ENCODE measurements at regions not wholly inside any gene's neighbourhood (a gene's known extent, or its start where the extent isn't known, plus 50 kb on each side); places are given as distances from the start of the nearest gene placed in this dataset.
A peak's percentile ranks its signal among the peaks of the same experiment; 100 is the strongest.

DNA sequence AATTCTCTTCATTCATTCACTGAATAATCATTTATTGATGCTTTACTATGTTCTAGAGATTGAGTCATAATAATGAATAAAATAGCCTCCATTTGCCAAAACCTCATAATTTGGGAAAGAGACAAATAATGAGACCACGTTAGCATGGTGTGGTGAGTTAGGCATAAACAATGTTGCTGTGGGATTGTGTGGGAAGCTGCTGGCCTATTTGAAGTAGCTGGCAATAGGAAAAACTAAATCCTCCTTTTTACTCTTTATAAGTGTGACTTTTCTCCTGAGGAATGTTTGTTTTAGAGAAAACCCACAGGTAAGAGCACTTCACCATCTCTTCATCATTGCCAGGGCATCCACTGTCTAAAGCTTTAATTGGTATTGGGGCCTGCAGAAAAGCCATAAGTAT, 95.3 kb downstream of the AREG start:
- H3K9me3 ChIP-seq (ENCODE audit: control insufficient read depth, low read depth, low read length): no peaks in the 10 kb centered on the region
- H3K9ac ChIP-seq (ENCODE audit: control insufficient read depth, extremely low read depth, insufficient read depth, low read length): no peak overlapping the region
- H3K27ac ChIP-seq (ENCODE audit: control insufficient read depth, insufficient read depth, low read length): no peak overlapping the region
- H3K36me3 ChIP-seq (ENCODE audit: control insufficient read depth in 2 of 2, extremely low read depth in 1 of 2, insufficient read depth in 2 of 2, low read length in 2 of 2): no peaks in the 10 kb centered on the region
- no peaks in the 10 kb centered on the region for H4K20me1 ChIP-seq (ENCODE audit: control insufficient read depth, extremely low read depth, insufficient read depth, low read length)
- no peaks in the 10 kb centered on the region for H3K9me1 ChIP-seq (ENCODE audit: control insufficient read depth, extremely low read depth, insufficient read depth, low read length)
- DNase-seq (ENCODE audit: low read depth, low spot score) (no peak), FAIRE-seq (peak; percentile 29)
- H3K4me3 ChIP-seq (ENCODE audit: control insufficient read depth in 2 of 3, extremely low read depth in 1 of 3, insufficient read depth in 2 of 3, low read depth in 1 of 3, low read length in 3 of 3): no peak overlapping the region
- H3K4me2 ChIP-seq (ENCODE audit: control insufficient read depth, extremely low read depth, insufficient read depth, low read depth, low read length): no peak overlapping the region
- no peaks in the 10 kb centered on the region for H3K79me2 ChIP-seq (ENCODE audit: control insufficient read depth, insufficient read depth, low read length)
- dilution Hi-C loops (cut with MboI; ENCODE audit: extremely low pct_ligation_motif_present, low sequenced_read_pairs): no loop called here
- H2AFZ ChIP-seq (ENCODE audit: control insufficient read depth, low read length): no peak overlapping the region
- peaks cover 34% of the 10 kb centered on the region for H3K4me1 ChIP-seq (ENCODE audit: control insufficient read depth, extremely low read depth, insufficient read depth, low read length)
- TF ChIP-seq EZH2 (IDR thresholded peaks at IDR 0.05; ENCODE audit: low read length) (no peak), CTCF (optimal IDR thresholded peaks at IDR 0.05 in 1 of 3, IDR thresholded peaks at IDR 0.05 in 1 of 3, conservative IDR thresholded peaks at IDR 0.05 in 1 of 3; ENCODE audit: extremely low read depth in 1 of 3, insufficient read depth in 2 of 3, low read length in 3 of 3) (no peak)
- no peaks in the 10 kb centered on the region for H3K27me3 ChIP-seq (ENCODE audit: control insufficient read depth, extremely low read depth, insufficient read depth, low read length)

GRCh38 chr4:74541667-74542066, 96.7 kb downstream of the AREG start:
- Histone ChIP-seq H3K27me3 (ENCODE audit: control insufficient read depth, extremely low read depth, insufficient read depth, low read length) (no peaks in the 10 kb centered on the region), H3K27ac (ENCODE audit: control insufficient read depth, insufficient read depth, low read length) (no peak overlapping the region), H3K4me2 (ENCODE audit: control insufficient read depth, extremely low read depth, insufficient read depth, low read depth, low read length) (no peak overlapping the region), H3K4me3 (ENCODE audit: control insufficient read depth in 2 of 3, extremely low read depth in 1 of 3, insufficient read depth in 2 of 3, low read depth in 1 of 3, low read length in 3 of 3) (no peak overlapping the region), H3K4me1 (ENCODE audit: control insufficient read depth, extremely low read depth, insufficient read depth, low read length) (peaks cover 46% of the 10 kb centered on the region), H3K9me3 (ENCODE audit: control insufficient read depth, low read depth, low read length) (no peaks in the 10 kb centered on the region), H3K36me3 (ENCODE audit: control insufficient read depth in 2 of 2, extremely low read depth in 1 of 2, insufficient read depth in 2 of 2, low read length in 2 of 2) (no peaks in the 10 kb centered on the region), H3K9ac (ENCODE audit: control insufficient read depth, extremely low read depth, insufficient read depth, low read length) (no peak overlapping the region), H2AFZ (ENCODE audit: control insufficient read depth, low read length) (no peak overlapping the region), H3K79me2 (ENCODE audit: control insufficient read depth, insufficient read depth, low read length) (no peaks in the 10 kb centered on the region), H4K20me1 (ENCODE audit: control insufficient read depth, extremely low read depth, insufficient read depth, low read length) (no peaks in the 10 kb centered on the region), H3K9me1 (ENCODE audit: control insufficient read depth, extremely low read depth, insufficient read depth, low read length) (no peaks in the 10 kb centered on the region)
- peak; percentile 72 for FAIRE-seq
- no peak for DNase-seq (ENCODE audit: low read depth, low spot score)
- dilution Hi-C loops (cut with MboI; ENCODE audit: extremely low pct_ligation_motif_present, low sequenced_read_pairs): no loop called here
- no peak for TF ChIP-seq EZH2 (IDR thresholded peaks at IDR 0.05; ENCODE audit: low read length)
- TF ChIP-seq CTCF (optimal IDR thresholded peaks at IDR 0.05 in 1 of 3, IDR thresholded peaks at IDR 0.05 in 1 of 3, conservative IDR thresholded peaks at IDR 0.05 in 1 of 3; ENCODE audit: extremely low read depth in 1 of 3, insufficient read depth in 2 of 3, low read length in 3 of 3): no peak
